RWPE1 (cell line): ENCODE measurements at regions not wholly inside any gene's neighbourhood (a gene's known extent, or its start where the extent isn't known, plus 50 kb on each side); places are given as distances from the start of the nearest gene placed in this dataset.
"Not testable (repeated sequence)": the region's sequence is repeated elsewhere in the genome, so short reads cannot be mapped to it uniquely, and the experiment has no call there.

Experiments
- CTCF ChIA-PET: fragments of 350-600 bp; sonication (Branson Sonifier 250); formaldehyde crosslinking; extraction: SDS; loops from one replicate; lab custom pipeline; 2021; lab: Yijun Ruan, JAX
- POLR2A ChIA-PET: fragments of 400-600 bp; formaldehyde crosslinking; extraction: SDS; loops from one replicate; lab custom pipeline; 2020; ENCODE audit warnings: antibody characterized with exemption; ENCODE audit not compliant: low non-redundant PET; lab: Yijun Ruan, JAX
- DNase-seq: peaks from one replicate; pipeline ENCODE4 v3.0.0; 2012; ENCODE audit warnings: low spot score
- H3K27ac ChIP-seq: fragments of 450-650 bp; 2 replicates; pipeline ENCODE4 v1.5.1; 2017
- TF ChIP-seq, protein P1 (sequence below): fragments of 450-650 bp; conservative IDR thresholded peaks from 2 replicates; pipeline ENCODE4 v1.5.1; 2017; ENCODE audit warnings: low read depth, mild to moderate bottlenecking

DNA sequence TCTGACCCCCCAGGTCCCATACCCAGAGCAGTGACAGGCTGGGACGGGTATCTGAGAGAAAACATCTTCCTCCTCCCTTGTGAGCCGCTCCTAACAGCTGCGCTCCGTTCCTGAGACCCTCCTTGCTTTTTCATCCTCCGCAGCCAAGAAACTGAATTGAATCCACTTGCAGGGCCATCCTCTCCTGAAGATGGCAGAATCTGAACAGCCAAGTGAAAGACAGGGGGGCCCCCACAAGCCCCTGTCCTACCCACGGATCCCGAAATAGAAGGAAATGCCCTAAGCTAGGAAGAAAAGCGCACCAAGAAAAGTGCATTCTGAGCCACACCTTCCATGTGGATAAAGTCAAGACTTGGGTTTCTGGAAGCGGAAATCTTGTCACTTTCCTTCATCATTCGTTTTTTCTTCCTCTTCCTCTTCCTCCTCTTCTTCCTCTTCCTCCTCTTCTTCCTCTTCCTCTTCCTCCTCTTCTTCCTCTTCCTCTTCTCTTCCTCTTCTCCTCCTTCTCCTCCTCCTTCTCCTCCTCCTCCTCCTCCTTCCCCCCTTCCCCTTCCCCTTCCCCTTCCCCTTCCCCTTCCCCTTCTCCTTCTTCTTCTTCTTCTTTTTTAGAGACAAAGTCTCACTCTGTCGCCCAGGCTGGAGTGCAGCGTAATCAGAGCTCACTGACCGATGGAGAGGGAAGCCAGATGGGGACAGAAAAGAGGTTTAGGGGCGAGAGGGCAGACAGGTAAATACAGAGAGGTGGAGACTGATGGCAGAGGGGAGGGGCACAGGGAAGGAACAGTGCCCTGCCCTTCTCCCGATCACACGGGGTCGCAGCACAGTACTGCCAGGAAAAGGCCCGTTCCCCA, 86.0 kb upstream of the WWC2 start:
- ChIA-PET CTCF (interaction anchor here (0.6 kb wide), 1 partner anchor 393 kb away, joined by 4 read pairs; no protein-coding TSS in a partner anchor), POLR2A (no interaction called here)
- TF ChIP-seq, protein P1, sequence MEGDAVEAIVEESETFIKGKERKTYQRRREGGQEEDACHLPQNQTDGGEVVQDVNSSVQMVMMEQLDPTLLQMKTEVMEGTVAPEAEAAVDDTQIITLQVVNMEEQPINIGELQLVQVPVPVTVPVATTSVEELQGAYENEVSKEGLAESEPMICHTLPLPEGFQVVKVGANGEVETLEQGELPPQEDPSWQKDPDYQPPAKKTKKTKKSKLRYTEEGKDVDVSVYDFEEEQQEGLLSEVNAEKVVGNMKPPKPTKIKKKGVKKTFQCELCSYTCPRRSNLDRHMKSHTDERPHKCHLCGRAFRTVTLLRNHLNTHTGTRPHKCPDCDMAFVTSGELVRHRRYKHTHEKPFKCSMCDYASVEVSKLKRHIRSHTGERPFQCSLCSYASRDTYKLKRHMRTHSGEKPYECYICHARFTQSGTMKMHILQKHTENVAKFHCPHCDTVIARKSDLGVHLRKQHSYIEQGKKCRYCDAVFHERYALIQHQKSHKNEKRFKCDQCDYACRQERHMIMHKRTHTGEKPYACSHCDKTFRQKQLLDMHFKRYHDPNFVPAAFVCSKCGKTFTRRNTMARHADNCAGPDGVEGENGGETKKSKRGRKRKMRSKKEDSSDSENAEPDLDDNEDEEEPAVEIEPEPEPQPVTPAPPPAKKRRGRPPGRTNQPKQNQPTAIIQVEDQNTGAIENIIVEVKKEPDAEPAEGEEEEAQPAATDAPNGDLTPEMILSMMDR, result no peak
- no peak overlapping the region for H3K27ac ChIP-seq
- DNase-seq, result no peak

DNA sequence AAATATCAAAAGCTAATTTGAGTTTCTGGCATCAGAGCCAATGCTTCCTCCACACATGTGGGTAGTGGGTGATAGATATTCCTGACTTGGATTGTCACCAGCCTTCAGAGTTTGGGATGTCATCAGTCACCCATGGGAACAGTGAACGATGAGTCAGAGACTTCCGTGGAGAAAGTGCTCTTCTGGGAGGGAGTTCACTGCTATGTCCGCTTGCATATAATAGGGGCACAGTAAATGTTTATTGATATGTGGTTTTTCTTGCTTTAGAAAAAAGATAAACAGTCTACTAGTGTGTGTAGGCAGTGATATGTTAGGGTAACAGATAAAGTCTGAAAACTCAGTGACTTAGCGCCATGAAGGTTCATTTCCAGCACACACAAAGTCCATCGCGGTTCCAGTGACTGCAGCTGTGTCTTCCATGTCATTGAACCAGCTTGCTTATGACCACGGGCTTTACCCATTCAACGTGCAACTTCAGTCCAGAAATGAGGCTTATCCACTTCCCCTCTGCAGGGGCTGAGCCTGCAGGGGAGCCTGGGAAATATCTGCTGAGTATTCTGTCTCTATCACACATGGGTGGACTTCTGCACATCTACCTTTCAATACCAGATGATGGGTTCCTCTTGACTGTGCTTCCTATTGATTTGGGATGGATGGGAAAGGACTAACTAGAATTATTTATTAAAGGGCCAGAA, 87.7 kb upstream of the WWC2 start:
- DNase-seq, result no peak
- TF ChIP-seq, protein P1, result no peak
- POLR2A ChIA-PET, result no interaction called here
- CTCF ChIA-PET, result no interaction called here
- H3K27ac ChIP-seq, result no peak overlapping the region

DNA sequence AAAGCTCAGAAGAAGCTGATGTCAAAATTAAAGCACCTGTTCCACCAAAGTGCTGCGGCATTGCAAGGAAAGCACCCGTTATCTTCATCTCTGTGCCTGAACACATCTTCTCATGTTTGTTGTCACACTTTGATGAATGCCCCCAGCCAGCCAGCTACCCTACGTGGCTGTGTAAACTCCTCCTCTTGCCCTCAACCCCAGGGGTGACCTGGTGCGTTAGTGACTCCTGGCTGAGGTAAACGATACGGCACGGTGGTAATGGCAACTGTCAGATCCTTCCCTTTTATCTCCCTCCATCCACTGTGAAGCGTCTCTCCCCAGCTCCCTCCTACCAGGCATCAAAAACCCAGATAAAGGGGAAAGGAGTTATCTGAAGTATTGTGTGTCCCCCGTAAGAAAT, 90.6 kb upstream of the WWC2 start:
- TF ChIP-seq, protein P1, result no peak
- H3K27ac ChIP-seq, result no peak overlapping the region
- CTCF ChIA-PET, result no interaction called here
- POLR2A ChIA-PET, result no interaction called here
- no peak for DNase-seq

DNA sequence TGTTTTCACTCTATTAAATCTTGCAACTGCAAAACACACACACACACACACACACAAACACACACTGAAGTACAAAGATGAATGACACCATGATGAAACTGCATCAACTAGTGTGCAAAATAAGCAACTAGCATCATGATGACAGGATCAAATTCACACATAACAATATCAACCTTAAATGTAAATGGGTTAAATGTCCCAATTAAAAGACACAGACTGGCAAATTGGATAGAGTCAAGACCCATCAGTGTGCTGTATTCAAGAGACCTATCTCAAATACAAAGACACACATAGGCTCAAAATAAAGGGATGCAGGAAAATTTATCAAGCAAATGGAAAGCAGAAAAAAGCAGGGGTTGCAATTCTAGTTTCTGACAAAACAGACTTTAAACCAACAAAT, 87.2 kb upstream of the DCTD start:
- CTCF ChIA-PET, DNase-seq, POLR2A ChIA-PET, H3K27ac ChIP-seq: not testable (repeated sequence)

DNA sequence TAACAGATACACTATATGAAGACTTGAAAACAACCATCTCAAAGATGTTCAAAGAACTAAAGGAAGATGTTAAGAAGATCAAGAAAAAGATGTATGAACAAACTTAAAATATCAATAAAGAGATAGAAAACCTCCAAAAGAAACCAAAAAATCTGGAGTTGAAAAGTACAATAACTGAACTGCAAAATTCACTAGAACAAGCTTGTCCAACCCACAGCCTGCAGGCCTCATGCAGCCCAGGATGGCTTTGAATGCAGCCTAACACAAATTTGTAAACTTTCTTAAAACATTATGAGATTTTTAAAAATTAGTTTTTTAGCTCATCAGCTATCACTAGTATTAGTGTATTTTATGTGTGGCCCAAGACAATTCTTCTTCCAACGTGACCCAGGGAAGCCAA, 77.0 kb upstream of the DCTD start:
- CTCF ChIA-PET, result no interaction called here
- POLR2A ChIA-PET, result no interaction called here
- no peak for DNase-seq
- H3K27ac ChIP-seq, result no peak overlapping the region
- TF ChIP-seq, protein P1, result no peak

DNA sequence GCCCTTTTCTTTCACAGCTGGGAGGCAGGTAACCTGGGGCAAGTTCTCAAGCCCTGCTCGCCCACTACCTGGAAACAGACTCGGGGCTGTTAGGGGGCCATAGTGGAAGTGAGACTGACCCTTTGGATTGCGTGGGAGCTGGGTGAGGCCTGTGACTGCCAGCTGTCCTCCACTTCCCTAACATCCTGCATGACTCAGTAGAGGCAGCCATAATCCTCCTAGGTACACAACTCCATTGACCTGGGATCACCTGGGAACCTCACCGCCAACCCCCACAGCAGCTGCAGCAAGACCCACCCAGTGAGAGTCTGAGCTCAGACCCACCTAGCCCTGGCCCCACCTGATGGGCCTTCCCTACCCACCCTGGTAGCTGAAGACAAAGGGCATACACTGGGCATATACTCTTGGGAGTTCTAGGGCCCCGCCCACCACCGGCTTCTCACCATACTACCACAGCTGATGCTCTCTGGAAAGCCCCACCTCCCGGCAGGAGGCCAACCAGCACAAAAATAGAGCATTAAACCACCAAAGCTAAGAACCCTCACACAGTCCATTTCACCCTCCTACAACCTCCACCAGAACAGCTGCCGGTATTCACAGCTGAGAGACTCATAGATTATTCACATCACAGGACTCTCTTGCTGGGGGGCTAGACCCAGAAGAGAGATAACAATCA, 61.1 kb upstream of the DCTD start:
- ChIA-PET POLR2A (no interaction called here), CTCF (interaction anchor here (0.6 to 1.1 kb wide), 3 partner anchors 203 to 420 kb away, joined by 3 to 4 read pairs (median 4); no protein-coding TSS in a partner anchor)
- H3K27ac ChIP-seq, result no peak overlapping the region
- no peak for DNase-seq
- TF ChIP-seq, protein P1, result no peak
